ENCODE measurements at regions not wholly inside any gene's neighbourhood (a gene's known extent, or its start where the extent isn't known, plus 50 kb on each side); places are given as distances from the start of the nearest gene placed in this dataset.

GRCh38 chr13:48804821-48805601, 151.3 kb downstream of the CYSLTR2 start:
- H3K4me1 Mint-ChIP-seq (ENCODE audit: unreplicated experiment), result no peaks in the 10 kb centered on the region
- no peaks in the 10 kb centered on the region for H3K27me3 Mint-ChIP-seq (ENCODE audit: unreplicated experiment)
- no peak for TF ChIP-seq CTCF (IDR thresholded peaks at IDR 0.05; ENCODE audit: unreplicated experiment)
- H3K9me3 Mint-ChIP-seq (ENCODE audit: unreplicated experiment), result no peaks in the 10 kb centered on the region
- no peaks in the 10 kb centered on the region for H3K36me3 Mint-ChIP-seq (ENCODE audit: low read depth, unreplicated experiment)
- no peak for DNase-seq (ENCODE audit: low spot score)
- H3K27ac Mint-ChIP-seq (ENCODE audit: unreplicated experiment), result no peak overlapping the region
- no peak overlapping the region for H3K4me3 Mint-ChIP-seq (ENCODE audit: unreplicated experiment)

GRCh38 chr13:48806522-48806921, 152.8 kb downstream of the CYSLTR2 start:
- DNase-seq (ENCODE audit: low spot score), result no peak
- no peaks in the 10 kb centered on the region for H3K9me3 Mint-ChIP-seq (ENCODE audit: unreplicated experiment)
- H3K27me3 Mint-ChIP-seq (ENCODE audit: unreplicated experiment), result no peaks in the 10 kb centered on the region
- H3K27ac Mint-ChIP-seq (ENCODE audit: unreplicated experiment), result no peak overlapping the region
- no peaks in the 10 kb centered on the region for H3K36me3 Mint-ChIP-seq (ENCODE audit: low read depth, unreplicated experiment)
- no peaks in the 10 kb centered on the region for H3K4me1 Mint-ChIP-seq (ENCODE audit: unreplicated experiment)
- no peak overlapping the region for H3K4me3 Mint-ChIP-seq (ENCODE audit: unreplicated experiment)
- no peak for TF ChIP-seq CTCF (IDR thresholded peaks at IDR 0.05; ENCODE audit: unreplicated experiment)

GRCh38 chr13:48808683-48809082, 155.0 kb downstream of the CYSLTR2 start:
- no peak for DNase-seq (ENCODE audit: low spot score)
- no peaks in the 10 kb centered on the region for H3K9me3 Mint-ChIP-seq (ENCODE audit: unreplicated experiment)
- no peak for TF ChIP-seq CTCF (IDR thresholded peaks at IDR 0.05; ENCODE audit: unreplicated experiment)
- no peaks in the 10 kb centered on the region for H3K36me3 Mint-ChIP-seq (ENCODE audit: low read depth, unreplicated experiment)
- no peak overlapping the region for H3K4me3 Mint-ChIP-seq (ENCODE audit: unreplicated experiment)
- no peak overlapping the region for H3K27ac Mint-ChIP-seq (ENCODE audit: unreplicated experiment)
- H3K27me3 Mint-ChIP-seq (ENCODE audit: unreplicated experiment), result no peaks in the 10 kb centered on the region
- H3K4me1 Mint-ChIP-seq (ENCODE audit: unreplicated experiment), result no peaks in the 10 kb centered on the region

GRCh38 chr13:48810013-48810412, 156.3 kb downstream of the CYSLTR2 start:
- no peak for DNase-seq (ENCODE audit: low spot score)
- H3K27ac Mint-ChIP-seq (ENCODE audit: unreplicated experiment), result no peak overlapping the region
- H3K9me3 Mint-ChIP-seq (ENCODE audit: unreplicated experiment), result no peaks in the 10 kb centered on the region
- no peaks in the 10 kb centered on the region for H3K36me3 Mint-ChIP-seq (ENCODE audit: low read depth, unreplicated experiment)
- H3K4me1 Mint-ChIP-seq (ENCODE audit: unreplicated experiment), result no peaks in the 10 kb centered on the region
- H3K27me3 Mint-ChIP-seq (ENCODE audit: unreplicated experiment), result no peaks in the 10 kb centered on the region
- TF ChIP-seq CTCF (IDR thresholded peaks at IDR 0.05; ENCODE audit: unreplicated experiment), result no peak
- H3K4me3 Mint-ChIP-seq (ENCODE audit: unreplicated experiment), result no peak overlapping the region

GRCh38 chr13:48813518-48813917, 159.8 kb downstream of the CYSLTR2 start:
- no peak for DNase-seq (ENCODE audit: low spot score)
- no peaks in the 10 kb centered on the region for H3K4me1 Mint-ChIP-seq (ENCODE audit: unreplicated experiment)
- no peaks in the 10 kb centered on the region for H3K27me3 Mint-ChIP-seq (ENCODE audit: unreplicated experiment)
- no peak for TF ChIP-seq CTCF (IDR thresholded peaks at IDR 0.05; ENCODE audit: unreplicated experiment)
- H3K27ac Mint-ChIP-seq (ENCODE audit: unreplicated experiment), result no peak overlapping the region
- H3K9me3 Mint-ChIP-seq (ENCODE audit: unreplicated experiment), result no peaks in the 10 kb centered on the region
- H3K4me3 Mint-ChIP-seq (ENCODE audit: unreplicated experiment), result no peak overlapping the region
- H3K36me3 Mint-ChIP-seq (ENCODE audit: low read depth, unreplicated experiment), result no peaks in the 10 kb centered on the region

Data from endothelial cell (in vitro differentiated cells).